Liver (tissue), 8 donors: ENCODE measurements at regions not wholly inside any gene's neighbourhood (a gene's known extent, or its start where the extent isn't known, plus 50 kb on each side); places are given as distances from the start of the nearest gene placed in this dataset.

ENCODE experiments used
- DNase-seq: peaks from one replicate; pipeline ENCODE4 v3.0.0-alpha.2; 2017; ENCODE audit warnings: low spot score
- H3K27ac ChIP-seq, 2 donors: one replicate each; pipeline ENCODE4 v1.7.0; 2013; ENCODE audit warnings: inconsistent platforms in 2 of 2, low read length in 2 of 2, control low read depth in 1 of 2, low read depth in 1 of 2, mild to moderate bottlenecking in 1 of 2
- H3K27me3 ChIP-seq, 4 donors: one replicate each; pipeline versions ENCODE4 v1.6.1 to v1.7.0; 2013; ENCODE audit warnings: low read length in 3 of 4, inconsistent platforms in 1 of 4, mild to moderate bottlenecking in 1 of 4, moderate library complexity in 1 of 4; ENCODE audit not compliant: control insufficient read depth in 4 of 4, insufficient read depth in 4 of 4
- H3K36me3 ChIP-seq, 4 donors: one replicate each; pipeline versions ENCODE4 v1.6.1 to v1.7.0; 2013; ENCODE audit warnings: low read length in 3 of 4, mild to moderate bottlenecking in 3 of 4, low read depth in 1 of 4, moderate library complexity in 1 of 4; ENCODE audit not compliant: control insufficient read depth in 4 of 4, insufficient read depth in 3 of 4
- H3K4me1 ChIP-seq, 4 donors: one replicate each; pipeline versions ENCODE4 v1.6.1 to v1.7.0; 2013; ENCODE audit warnings: low read length in 3 of 4, mild to moderate bottlenecking in 3 of 4, moderate library complexity in 1 of 4; ENCODE audit not compliant: control insufficient read depth in 4 of 4, insufficient read depth in 4 of 4
- H3K4me3 ChIP-seq, 3 donors: one replicate each; pipeline versions ENCODE4 v1.6.1 to v1.7.0; 2013; ENCODE audit warnings: low read length in 3 of 3, control low read depth in 1 of 3, low read depth in 1 of 3, mild to moderate bottlenecking in 1 of 3
- H3K9ac ChIP-seq, 2 donors: one replicate each; pipeline ENCODE4 v1.7.0; 2013; ENCODE audit warnings: low read length in 2 of 2, mild to moderate bottlenecking in 2 of 2, moderate library complexity in 2 of 2, control low read depth in 1 of 2, low read depth in 1 of 2
- H3K9me3 ChIP-seq, 4 donors: one replicate each; pipeline versions ENCODE4 v1.6.1 to v1.7.0; 2013; ENCODE audit warnings: low read length in 3 of 4; ENCODE audit not compliant: control insufficient read depth in 4 of 4
- ATF3 ChIP-seq: IDR thresholded peaks from 2 replicates; pipeline ENCODE4 v1.6.1; 2016; ENCODE audit warnings: antibody characterized with exemption
- CTCF ChIP-seq: fragments of 150-350 bp; IDR thresholded peaks from 2 replicates; pipeline ENCODE4 v1.5.1; 2017; ENCODE audit warnings: improper control_type of control experiment, low read depth, low read length; ENCODE audit not compliant: missing input control
- EGR1 ChIP-seq, 2 donors: IDR thresholded peaks; 2 replicates each; pipeline ENCODE4 v1.6.1; 2016 to 2018; ENCODE audit warnings: antibody characterized with exemption in 2 of 2, low read depth in 2 of 2
- FOXA1 ChIP-seq: IDR thresholded peaks from 2 replicates; pipeline ENCODE4 v1.6.1; 2016; ENCODE audit warnings: antibody characterized with exemption
- FOXA2 ChIP-seq: IDR thresholded peaks from 2 replicates; pipeline ENCODE4 v1.6.1; 2016; ENCODE audit warnings: antibody characterized with exemption
- GABPA ChIP-seq, 2 donors: IDR thresholded peaks in 1 of 2; conservative IDR thresholded peaks in 1 of 2; 2 replicates each; pipeline ENCODE4 v1.6.1; 2016; ENCODE audit warnings: antibody characterized with exemption in 2 of 2, mild to moderate bottlenecking in 1 of 2, moderate library complexity in 1 of 2
- HNF4A ChIP-seq, 2 donors: conservative IDR thresholded peaks; 2 replicates each; pipeline ENCODE4 v1.6.1; 2016; ENCODE audit warnings: antibody characterized with exemption in 2 of 2, mild to moderate bottlenecking in 2 of 2
- JUND ChIP-seq, 2 donors: IDR thresholded peaks; 2 replicates each; pipeline ENCODE4 v1.6.1; 2016; ENCODE audit warnings: antibody characterized with exemption in 2 of 2
- RAD21 ChIP-seq, 2 donors: IDR thresholded peaks; 2 replicates each; pipeline ENCODE4 v1.6.1; 2016; ENCODE audit warnings: antibody characterized with exemption in 2 of 2, mild to moderate bottlenecking in 2 of 2
- RXRA ChIP-seq, 2 donors: IDR thresholded peaks; 2 replicates each; pipeline ENCODE4 v1.6.1; 2017 to 2018; ENCODE audit warnings: antibody characterized with exemption in 2 of 2, mild to moderate bottlenecking in 1 of 2
- SP1 ChIP-seq: IDR thresholded peaks from 2 replicates; pipeline ENCODE4 v1.6.1; 2018; ENCODE audit warnings: antibody characterized with exemption, mild to moderate bottlenecking
- TAF1 ChIP-seq: conservative IDR thresholded peaks from 2 replicates; pipeline ENCODE4 v1.6.1; 2016; ENCODE audit warnings: antibody characterized with exemption, mild to moderate bottlenecking
- YY1 ChIP-seq: IDR thresholded peaks from 2 replicates; pipeline ENCODE4 v1.6.1; 2016; ENCODE audit warnings: antibody characterized with exemption, mild to moderate bottlenecking
- ZBTB33 ChIP-seq: IDR thresholded peaks from 2 replicates; pipeline ENCODE4 v1.6.1; 2016; ENCODE audit warnings: antibody characterized with exemption
- WGBS: extraction: QIAGEN DNeasy Blood & Tissue Kit; methylation state at CpG from one replicate; pipeline ENCODE4 v1.1.7; 2013; 5-methylcytosine and 5-hydroxymethylcytosine counted together
- TF ChIP-seq, protein P1 (sequence below): IDR thresholded peaks from 2 replicates; pipeline ENCODE4 v1.6.1; 2016; ENCODE audit warnings: antibody characterized with exemption, mild to moderate bottlenecking
- TF ChIP-seq, protein P2 (sequence below): IDR thresholded peaks from 2 replicates; pipeline ENCODE4 v1.6.1; 2016; ENCODE audit warnings: antibody characterized with exemption
- donor health status: healthy.
- donor health status: healthy.
- donor health status: healthy.
- donor health status: healthy.
- donor health status: healthy.

DNA sequence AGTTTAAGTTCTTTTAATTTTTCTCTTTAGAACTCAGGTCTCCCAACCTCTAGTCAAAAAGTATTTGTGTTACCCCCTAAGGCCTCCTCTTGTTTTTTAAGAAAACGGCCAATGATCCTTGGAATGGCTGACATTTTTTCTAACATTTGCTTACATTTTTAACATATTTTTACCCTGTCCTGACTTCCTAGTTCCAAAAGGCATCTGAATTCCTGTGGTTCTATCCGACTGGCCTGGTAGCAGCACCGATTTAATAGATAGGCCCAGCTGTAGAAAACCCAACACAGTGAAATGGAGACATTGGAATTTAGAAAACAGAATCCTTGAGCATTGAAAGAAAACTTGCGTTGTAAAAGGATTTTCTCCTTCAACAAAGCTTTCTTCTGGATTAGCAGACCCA is 134.7 kb upstream of the GSC start:
- no peaks in the 10 kb centered on the region for H3K36me3 ChIP-seq
- TF ChIP-seq HNF4A (conservative IDR thresholded peaks at IDR 0.05) (no peak), GABPA (IDR thresholded peaks at IDR 0.05 in 1 of 2, conservative IDR thresholded peaks at IDR 0.05 in 1 of 2) (no peak), JUND (IDR thresholded peaks at IDR 0.05) (no peak), TAF1 (no peak), CTCF (no peak), SP1 (no peak), ATF3 (no peak), RXRA (IDR thresholded peaks at IDR 0.05) (no peak), ZBTB33 (no peak), FOXA1 (no peak), RAD21 (IDR thresholded peaks at IDR 0.05) (no peak), EGR1 (IDR thresholded peaks at IDR 0.05; ENCODE audit: low read depth in 2 of 2) (no peak)
- TF ChIP-seq, protein P1, sequence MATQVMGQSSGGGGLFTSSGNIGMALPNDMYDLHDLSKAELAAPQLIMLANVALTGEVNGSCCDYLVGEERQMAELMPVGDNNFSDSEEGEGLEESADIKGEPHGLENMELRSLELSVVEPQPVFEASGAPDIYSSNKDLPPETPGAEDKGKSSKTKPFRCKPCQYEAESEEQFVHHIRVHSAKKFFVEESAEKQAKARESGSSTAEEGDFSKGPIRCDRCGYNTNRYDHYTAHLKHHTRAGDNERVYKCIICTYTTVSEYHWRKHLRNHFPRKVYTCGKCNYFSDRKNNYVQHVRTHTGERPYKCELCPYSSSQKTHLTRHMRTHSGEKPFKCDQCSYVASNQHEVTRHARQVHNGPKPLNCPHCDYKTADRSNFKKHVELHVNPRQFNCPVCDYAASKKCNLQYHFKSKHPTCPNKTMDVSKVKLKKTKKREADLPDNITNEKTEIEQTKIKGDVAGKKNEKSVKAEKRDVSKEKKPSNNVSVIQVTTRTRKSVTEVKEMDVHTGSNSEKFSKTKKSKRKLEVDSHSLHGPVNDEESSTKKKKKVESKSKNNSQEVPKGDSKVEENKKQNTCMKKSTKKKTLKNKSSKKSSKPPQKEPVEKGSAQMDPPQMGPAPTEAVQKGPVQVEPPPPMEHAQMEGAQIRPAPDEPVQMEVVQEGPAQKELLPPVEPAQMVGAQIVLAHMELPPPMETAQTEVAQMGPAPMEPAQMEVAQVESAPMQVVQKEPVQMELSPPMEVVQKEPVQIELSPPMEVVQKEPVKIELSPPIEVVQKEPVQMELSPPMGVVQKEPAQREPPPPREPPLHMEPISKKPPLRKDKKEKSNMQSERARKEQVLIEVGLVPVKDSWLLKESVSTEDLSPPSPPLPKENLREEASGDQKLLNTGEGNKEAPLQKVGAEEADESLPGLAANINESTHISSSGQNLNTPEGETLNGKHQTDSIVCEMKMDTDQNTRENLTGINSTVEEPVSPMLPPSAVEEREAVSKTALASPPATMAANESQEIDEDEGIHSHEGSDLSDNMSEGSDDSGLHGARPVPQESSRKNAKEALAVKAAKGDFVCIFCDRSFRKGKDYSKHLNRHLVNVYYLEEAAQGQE: no peak
- no peaks in the 10 kb centered on the region for H3K4me1 ChIP-seq
- H3K9me3 ChIP-seq: no peaks in the 10 kb centered on the region
- H3K27me3 ChIP-seq: peaks cover 0 to 3% (median 0%) of the 10 kb centered on the region in 4 donors
- DNase-seq: no peak
- no peak overlapping the region for H3K27ac ChIP-seq
- no peak overlapping the region for H3K4me3 ChIP-seq
- WGBS: 67% methylated on average over 4 of the region's 4 CpGs
- no peak overlapping the region for H3K9ac ChIP-seq

DNA sequence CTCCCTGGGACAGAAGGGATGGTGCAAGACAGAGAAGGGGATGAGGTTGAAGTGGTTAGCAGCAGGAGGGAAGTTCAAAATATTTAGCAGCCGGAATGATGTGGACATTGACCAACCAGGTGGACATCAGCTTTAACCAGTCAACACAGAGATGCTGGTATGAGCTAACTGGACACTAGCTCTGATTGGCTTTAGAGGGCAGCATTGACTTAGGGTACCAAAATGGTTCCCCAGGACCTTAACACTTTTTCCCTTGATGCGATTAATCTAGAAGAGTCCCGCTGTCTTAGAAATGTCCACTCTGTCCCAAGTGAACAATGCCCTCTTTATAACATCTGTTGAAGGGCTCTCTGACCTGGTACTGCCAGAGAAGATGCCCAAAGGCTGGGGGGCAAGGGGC is 134.0 kb upstream of the GSC start:
- 96% methylated on average over 3 of the region's 3 CpGs for WGBS
- Histone ChIP-seq H3K4me3 (no peak overlapping the region), H3K9ac (no peak overlapping the region), H3K9me3 (no peaks in the 10 kb centered on the region), H3K36me3 (no peaks in the 10 kb centered on the region), H3K4me1 (no peaks in the 10 kb centered on the region), H3K27me3 (peaks cover 0 to 3% (median 0%) of the 10 kb centered on the region in 4 donors), H3K27ac (no peak overlapping the region)
- TF ChIP-seq, protein P1: no peak
- no peak for TF ChIP-seq EGR1 (IDR thresholded peaks at IDR 0.05; ENCODE audit: low read depth in 2 of 2)
- no peak for TF ChIP-seq CTCF
- no peak for TF ChIP-seq TAF1
- TF ChIP-seq FOXA2: no peak
- no peak for TF ChIP-seq ZBTB33
- no peak for TF ChIP-seq RXRA (IDR thresholded peaks at IDR 0.05)
- TF ChIP-seq, protein P2, sequence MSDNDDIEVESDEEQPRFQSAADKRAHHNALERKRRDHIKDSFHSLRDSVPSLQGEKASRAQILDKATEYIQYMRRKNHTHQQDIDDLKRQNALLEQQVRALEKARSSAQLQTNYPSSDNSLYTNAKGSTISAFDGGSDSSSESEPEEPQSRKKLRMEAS: no peak
- no peak for TF ChIP-seq YY1
- no peak for DNase-seq
